Thymus (tissue), 11 donors: ENCODE measurements at regions not wholly inside any gene's neighbourhood (a gene's known extent, or its start where the extent isn't known, plus 50 kb on each side); places are given as distances from the start of the nearest gene placed in this dataset.
"Not testable (repeated sequence)": the region's sequence is repeated elsewhere in the genome, so short reads cannot be mapped to it uniquely, and the experiment has no call there.

Source experiments
- DNase-seq, 9 donors: peaks; one replicate each; pipeline ENCODE4 v3.0.0-alpha.2; 2013; ENCODE audit warnings: low spot score in 9 of 9, low read depth in 6 of 9, missing footprints in 1 of 9
- H3K27ac ChIP-seq, 2 donors: one replicate each; pipeline ENCODE4 v1.5.1; 2013; ENCODE audit warnings: control low read depth in 1 of 2, low read depth in 1 of 2, low read length in 1 of 2, mild to moderate bottlenecking in 1 of 2, moderate library complexity in 1 of 2
- H3K27me3 ChIP-seq, 2 donors: one replicate each; pipeline ENCODE4 v1.5.1; 2013; ENCODE audit warnings: low read length in 1 of 2; ENCODE audit not compliant: control insufficient read depth in 2 of 2, insufficient read depth in 1 of 2
- H3K36me3 ChIP-seq, 2 donors: one replicate each; pipeline ENCODE4 v1.5.1; 2013; ENCODE audit warnings: low read length in 1 of 2, mild to moderate bottlenecking in 1 of 2, moderate library complexity in 1 of 2; ENCODE audit not compliant: control insufficient read depth in 2 of 2, insufficient read depth in 2 of 2
- H3K4me1 ChIP-seq, 2 donors: one replicate each; pipeline ENCODE4 v1.5.1; 2013; ENCODE audit warnings: low read length in 2 of 2; ENCODE audit not compliant: control insufficient read depth in 2 of 2, insufficient read depth in 2 of 2
- H3K4me3 ChIP-seq, 2 donors: one replicate each; pipeline ENCODE4 v1.5.1; 2013; ENCODE audit warnings: low read length in 2 of 2, control low read depth in 1 of 2, mild to moderate bottlenecking in 1 of 2
- H3K9me3 ChIP-seq, 2 donors: one replicate each; pipeline ENCODE4 v1.5.1; 2013; ENCODE audit warnings: low read length in 1 of 2, mild to moderate bottlenecking in 1 of 2; ENCODE audit not compliant: control insufficient read depth in 2 of 2, insufficient read depth in 1 of 2
- WGBS: extraction: QIAGEN DNeasy Blood & Tissue Kit; methylation state at CpG from one replicate; pipeline ENCODE4 v1.1.7; 2013; 5-methylcytosine and 5-hydroxymethylcytosine counted together
- donor health status: healthy.

GRCh38 chr4:81592701-81593100 lies 121.0 kb upstream of the RASGEF1B start:
- Histone ChIP-seq H3K27ac (no peak overlapping the region), H3K4me1 (no peaks in the 10 kb centered on the region), H3K9me3 (no peaks in the 10 kb centered on the region), H3K4me3 (no peak overlapping the region), H3K36me3 (no peaks in the 10 kb centered on the region), H3K27me3 (no peaks in the 10 kb centered on the region)
- WGBS = 98% methylated on average over 2 of the region's 2 CpGs
- DNase-seq = no peak

GRCh38 chr4:81590596-81590995 lies 118.9 kb upstream of the RASGEF1B start:
- Histone ChIP-seq H3K36me3 (no peaks in the 10 kb centered on the region), H3K4me3 (no peak overlapping the region), H3K27me3 (no peaks in the 10 kb centered on the region), H3K9me3 (no peaks in the 10 kb centered on the region), H3K4me1 (no peaks in the 10 kb centered on the region), H3K27ac (no peak overlapping the region)
- 96% methylated on average over 1 of the region's 1 CpG for WGBS
- DNase-seq = no peak

GRCh38 chr4:81589262-81589661 lies 117.6 kb upstream of the RASGEF1B start:
- 99% methylated on average over 1 of the region's 1 CpG for WGBS
- Histone ChIP-seq H3K4me3 (no peak overlapping the region), H3K9me3 (no peaks in the 10 kb centered on the region), H3K36me3 (no peaks in the 10 kb centered on the region), H3K27me3 (no peaks in the 10 kb centered on the region), H3K27ac (no peak overlapping the region), H3K4me1 (no peaks in the 10 kb centered on the region)
- no peak for DNase-seq

GRCh38 chr4:81586706-81587105 lies 115.0 kb upstream of the RASGEF1B start:
- 97% methylated on average over 3 of the region's 3 CpGs for WGBS

GRCh38 chr4:81580994-81581374 lies 109.3 kb upstream of the RASGEF1B start:
- DNase-seq, H3K4me1 ChIP-seq, H3K9me3 ChIP-seq, H3K27ac ChIP-seq, H3K36me3 ChIP-seq, H3K4me3 ChIP-seq, H3K27me3 ChIP-seq: not testable (repeated sequence)
- over 99% methylated on average over 3 of the region's 3 CpGs for WGBS

More at GRCh38 chr4:81586706-81587105, 115.0 kb upstream of the RASGEF1B start:
- no peaks in the 10 kb centered on the region for H3K4me1 ChIP-seq
- H3K9me3 ChIP-seq = no peaks in the 10 kb centered on the region
- DNase-seq = no peak
- H3K36me3 ChIP-seq = no peaks in the 10 kb centered on the region
- no peak overlapping the region for H3K27ac ChIP-seq
- H3K4me3 ChIP-seq = no peak overlapping the region
- no peaks in the 10 kb centered on the region for H3K27me3 ChIP-seq

GRCh38 chr4:81580346-81580993 lies 108.8 kb upstream of the RASGEF1B start:
- Histone ChIP-seq H3K4me1 (no peaks in the 10 kb centered on the region), H3K27ac (no peak overlapping the region), H3K27me3 (no peaks in the 10 kb centered on the region), H3K36me3 (no peaks in the 10 kb centered on the region), H3K4me3 (no peak overlapping the region), H3K9me3 (peaks cover 0 to 8% of the 10 kb centered on the region in 2 donors)
- DNase-seq = no peak
- 94% methylated on average over 26 of the region's 26 CpGs for WGBS

- no peak overlapping the region for H3K4me3 ChIP-seq
- peaks cover 0 to 8% of the 10 kb centered on the region in 2 donors for H3K9me3 ChIP-seq
- DNase-seq = peak in 1 of 9 donors; percentile 9
- no peak overlapping the region for H3K27ac ChIP-seq
- H3K36me3 ChIP-seq = no peaks in the 10 kb centered on the region
- no peaks in the 10 kb centered on the region for H3K4me1 ChIP-seq
- no peaks in the 10 kb centered on the region for H3K27me3 ChIP-seq
- WGBS = 90% methylated on average over 1 of the region's 1 CpG
These were observed 105.7 kb upstream of the RASGEF1B start for GRCh38 chr4:81577392-81577791.

GRCh38 chr4:81574991-81575390 lies 103.3 kb upstream of the RASGEF1B start:
- WGBS = 95% methylated on average over 3 of the region's 3 CpGs
- H3K4me3 ChIP-seq = no peak overlapping the region
- H3K36me3 ChIP-seq = no peaks in the 10 kb centered on the region
- no peaks in the 10 kb centered on the region for H3K9me3 ChIP-seq
- H3K4me1 ChIP-seq = no peaks in the 10 kb centered on the region
- no peak for DNase-seq
- no peaks in the 10 kb centered on the region for H3K27me3 ChIP-seq
- no peak overlapping the region for H3K27ac ChIP-seq

GRCh38 chr4:81573840-81574239 lies 102.1 kb upstream of the RASGEF1B start:
- Histone ChIP-seq H3K27ac (no peak overlapping the region), H3K27me3 (no peaks in the 10 kb centered on the region), H3K9me3 (no peaks in the 10 kb centered on the region), H3K36me3 (no peaks in the 10 kb centered on the region), H3K4me1 (no peaks in the 10 kb centered on the region), H3K4me3 (no peak overlapping the region)
- 67% methylated on average over 4 of the region's 4 CpGs for WGBS
- DNase-seq = no peak

GRCh38 chr4:81572402-81572801 lies 100.7 kb upstream of the RASGEF1B start:
- no peak overlapping the region for H3K4me3 ChIP-seq
- no peak for DNase-seq
- no peaks in the 10 kb centered on the region for H3K36me3 ChIP-seq
- H3K27me3 ChIP-seq = no peaks in the 10 kb centered on the region
- no peaks in the 10 kb centered on the region for H3K4me1 ChIP-seq
- H3K9me3 ChIP-seq = no peaks in the 10 kb centered on the region
- H3K27ac ChIP-seq = no peak overlapping the region
